DOHH2 (cell line): ENCODE measurements at regions not wholly inside any gene's neighbourhood (a gene's known extent, or its start where the extent isn't known, plus 50 kb on each side); places are given as distances from the start of the nearest gene placed in this dataset.

Experiments used
- EZH2phosphoT487 ChIP-seq: fragments of 200-600 bp; sonication (generic); IDR thresholded peaks from 2 replicates; pipeline ENCODE4 v1.6.1; 2017; ENCODE audit warnings: borderline replicate concordance, mild to moderate bottlenecking, antibody characterized with exemption, low read length, moderate library complexity, mixed read lengths
- TF ChIP-seq, protein P1 (sequence below): fragments of 200-600 bp; sonication (generic); IDR thresholded peaks from one replicate; pipeline ENCODE4 v1.5.1; 2014; ENCODE audit warnings: antibody characterized with exemption, mild to moderate bottlenecking, low read depth, low read length; ENCODE audit not compliant: poor library complexity, severe bottlenecking

DNA sequence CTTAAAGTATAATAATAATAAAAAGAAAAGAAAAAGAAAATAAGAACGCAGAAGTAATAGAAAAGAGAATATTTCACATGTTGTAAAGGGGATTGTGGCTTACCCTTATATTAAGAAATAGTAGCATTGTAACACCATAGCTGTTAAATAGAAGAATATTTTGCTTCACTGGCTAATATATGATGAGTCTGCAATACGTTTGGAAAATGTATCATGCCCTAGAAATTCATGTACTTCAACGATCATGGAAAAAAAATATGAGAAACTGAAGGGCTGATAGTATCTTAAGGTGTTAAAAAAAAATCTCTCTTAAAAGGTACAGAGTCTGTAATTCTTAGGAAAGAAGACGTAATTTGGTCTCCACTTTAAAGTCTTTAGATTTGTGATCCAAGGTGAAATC lies 1390.5 kb upstream of the ADGRL2 start:
- TF ChIP-seq, protein P1, sequence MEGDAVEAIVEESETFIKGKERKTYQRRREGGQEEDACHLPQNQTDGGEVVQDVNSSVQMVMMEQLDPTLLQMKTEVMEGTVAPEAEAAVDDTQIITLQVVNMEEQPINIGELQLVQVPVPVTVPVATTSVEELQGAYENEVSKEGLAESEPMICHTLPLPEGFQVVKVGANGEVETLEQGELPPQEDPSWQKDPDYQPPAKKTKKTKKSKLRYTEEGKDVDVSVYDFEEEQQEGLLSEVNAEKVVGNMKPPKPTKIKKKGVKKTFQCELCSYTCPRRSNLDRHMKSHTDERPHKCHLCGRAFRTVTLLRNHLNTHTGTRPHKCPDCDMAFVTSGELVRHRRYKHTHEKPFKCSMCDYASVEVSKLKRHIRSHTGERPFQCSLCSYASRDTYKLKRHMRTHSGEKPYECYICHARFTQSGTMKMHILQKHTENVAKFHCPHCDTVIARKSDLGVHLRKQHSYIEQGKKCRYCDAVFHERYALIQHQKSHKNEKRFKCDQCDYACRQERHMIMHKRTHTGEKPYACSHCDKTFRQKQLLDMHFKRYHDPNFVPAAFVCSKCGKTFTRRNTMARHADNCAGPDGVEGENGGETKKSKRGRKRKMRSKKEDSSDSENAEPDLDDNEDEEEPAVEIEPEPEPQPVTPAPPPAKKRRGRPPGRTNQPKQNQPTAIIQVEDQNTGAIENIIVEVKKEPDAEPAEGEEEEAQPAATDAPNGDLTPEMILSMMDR, result no peak
- no peak for TF ChIP-seq EZH2phosphoT487
